Hepatocyte (in vitro differentiated cells): ENCODE measurements at regions not wholly inside any gene's neighbourhood (a gene's known extent, or its start where the extent isn't known, plus 50 kb on each side); places are given as distances from the start of the nearest gene placed in this dataset.

Source experiments
- EZH2phosphoT487 ChIP-seq: fragments of 200-600 bp; sonication (generic); IDR thresholded peaks from one replicate; pipeline ENCODE4 v1.6.1; 2018; ENCODE audit warnings: antibody characterized with exemption, mild to moderate bottlenecking, low read depth, moderate library complexity; ENCODE audit not compliant: unreplicated experiment, severe bottlenecking
- TF ChIP-seq, protein P1 (sequence below): fragments of 200-600 bp; sonication (generic); IDR thresholded peaks from 2 replicates; pipeline ENCODE4 v1.5.1; 2016; ENCODE audit warnings: antibody characterized with exemption, mild to moderate bottlenecking; ENCODE audit not compliant: poor library complexity

DNA sequence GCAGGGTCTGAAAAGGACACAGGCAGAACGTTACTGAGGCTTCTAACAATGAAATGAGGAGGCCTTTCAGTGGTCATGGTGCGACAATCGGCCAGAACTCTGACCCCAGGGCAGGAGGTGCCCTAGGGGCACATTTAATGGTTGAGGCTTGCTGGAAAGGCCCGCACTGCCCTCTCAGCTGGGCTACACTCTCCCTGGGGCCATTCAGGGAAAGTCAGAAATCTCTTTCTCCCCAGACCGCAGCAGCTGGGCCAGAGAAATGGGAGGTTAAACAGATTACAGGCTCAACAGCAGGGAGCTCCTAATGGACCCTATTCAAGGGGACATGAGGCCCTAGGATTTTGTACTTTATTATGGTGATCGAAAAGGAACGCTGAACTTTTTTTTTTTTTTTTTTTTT is 85.6 kb upstream of the FGFR2 start:
- TF ChIP-seq, protein P1, sequence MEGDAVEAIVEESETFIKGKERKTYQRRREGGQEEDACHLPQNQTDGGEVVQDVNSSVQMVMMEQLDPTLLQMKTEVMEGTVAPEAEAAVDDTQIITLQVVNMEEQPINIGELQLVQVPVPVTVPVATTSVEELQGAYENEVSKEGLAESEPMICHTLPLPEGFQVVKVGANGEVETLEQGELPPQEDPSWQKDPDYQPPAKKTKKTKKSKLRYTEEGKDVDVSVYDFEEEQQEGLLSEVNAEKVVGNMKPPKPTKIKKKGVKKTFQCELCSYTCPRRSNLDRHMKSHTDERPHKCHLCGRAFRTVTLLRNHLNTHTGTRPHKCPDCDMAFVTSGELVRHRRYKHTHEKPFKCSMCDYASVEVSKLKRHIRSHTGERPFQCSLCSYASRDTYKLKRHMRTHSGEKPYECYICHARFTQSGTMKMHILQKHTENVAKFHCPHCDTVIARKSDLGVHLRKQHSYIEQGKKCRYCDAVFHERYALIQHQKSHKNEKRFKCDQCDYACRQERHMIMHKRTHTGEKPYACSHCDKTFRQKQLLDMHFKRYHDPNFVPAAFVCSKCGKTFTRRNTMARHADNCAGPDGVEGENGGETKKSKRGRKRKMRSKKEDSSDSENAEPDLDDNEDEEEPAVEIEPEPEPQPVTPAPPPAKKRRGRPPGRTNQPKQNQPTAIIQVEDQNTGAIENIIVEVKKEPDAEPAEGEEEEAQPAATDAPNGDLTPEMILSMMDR, result no peak
- TF ChIP-seq EZH2phosphoT487, result no peak
